GM21390 (cell line): ENCODE measurements at regions not wholly inside any gene's neighbourhood (a gene's known extent, or its start where the extent isn't known, plus 50 kb on each side); places are given as distances from the start of the nearest gene placed in this dataset.

Experiments used
- ATAC-seq: cut with Tn5 transposase; IDR thresholded peaks from one replicate; pipeline ENCODE4 v1.9.1; 2021; ENCODE audit not compliant: unreplicated experiment

- no peak for ATAC-seq
Observed at GRCh38 chr3:99373846-99374210, 264.6 kb upstream of the COL8A1 start.

GRCh38 chr3:99373088-99373845 lies 265.1 kb upstream of the COL8A1 start:
- ATAC-seq = no peak

- ATAC-seq = no peak
Observed at GRCh38 chr3:99366663-99367429, 271.5 kb upstream of the COL8A1 start.

GRCh38 chr3:99365979-99366378 lies 272.4 kb upstream of the COL8A1 start:
- ATAC-seq = no peak

- ATAC-seq = no peak
Observed at GRCh38 chr3:99365396-99365795, 273.0 kb upstream of the COL8A1 start.

GRCh38 chr3:99357131-99357530 lies 281.3 kb upstream of the COL8A1 start:
- no peak for ATAC-seq

GRCh38 chr3:99356696-99357095 lies 281.7 kb upstream of the COL8A1 start:
- ATAC-seq = no peak

GRCh38 chr3:99355465-99355864 lies 282.9 kb upstream of the COL8A1 start:
- no peak for ATAC-seq

- no peak for ATAC-seq
Observed at GRCh38 chr3:99352811-99353210, 285.6 kb upstream of the COL8A1 start.

GRCh38 chr3:99351122-99351521 lies 287.3 kb upstream of the COL8A1 start:
- no peak for ATAC-seq

- no peak for ATAC-seq
Observed at GRCh38 chr3:99348451-99348850, 289.9 kb upstream of the COL8A1 start.

- no peak for ATAC-seq
Observed at GRCh38 chr3:99344216-99344615, 294.2 kb upstream of the COL8A1 start.

GRCh38 chr3:99342383-99342782 lies 296.0 kb upstream of the COL8A1 start:
- no peak for ATAC-seq

GRCh38 chr3:99339222-99339621 lies 299.2 kb upstream of the COL8A1 start:
- no peak for ATAC-seq

- ATAC-seq = no peak
Observed at GRCh38 chr3:99332718-99333117, 305.7 kb upstream of the COL8A1 start.

GRCh38 chr3:99332276-99332675 lies 306.1 kb upstream of the COL8A1 start:
- no peak for ATAC-seq

GRCh38 chr3:99330924-99331532 lies 307.4 kb upstream of the COL8A1 start:
- no peak for ATAC-seq

GRCh38 chr3:99330281-99330680 lies 308.1 kb upstream of the COL8A1 start:
- no peak for ATAC-seq

- no peak for ATAC-seq
Observed at GRCh38 chr3:99325402-99325801, 313.0 kb upstream of the COL8A1 start.

GRCh38 chr3:99324636-99325203 lies 313.7 kb upstream of the COL8A1 start:
- ATAC-seq = no peak

GRCh38 chr3:99323940-99324339 lies 314.5 kb upstream of the COL8A1 start:
- ATAC-seq = no peak

- no peak for ATAC-seq
Observed at GRCh38 chr3:99322551-99322950, 315.8 kb upstream of the COL8A1 start.
